GM12892 (cell line): ENCODE measurements at regions not wholly inside any gene's neighbourhood (a gene's known extent, or its start where the extent isn't known, plus 50 kb on each side); places are given as distances from the start of the nearest gene placed in this dataset.

Source experiments
- POLR2A ChIP-seq: IDR thresholded peaks from 2 replicates; pipeline ENCODE4 v1.6.1; 2011; ENCODE audit warnings: low read depth, low read length, control low read depth
- TAF1 ChIP-seq: IDR thresholded peaks from 2 replicates; pipeline ENCODE4 v1.6.1; 2011; ENCODE audit warnings: low read depth, mild to moderate bottlenecking, control low read depth, low read length, borderline replicate concordance

DNA sequence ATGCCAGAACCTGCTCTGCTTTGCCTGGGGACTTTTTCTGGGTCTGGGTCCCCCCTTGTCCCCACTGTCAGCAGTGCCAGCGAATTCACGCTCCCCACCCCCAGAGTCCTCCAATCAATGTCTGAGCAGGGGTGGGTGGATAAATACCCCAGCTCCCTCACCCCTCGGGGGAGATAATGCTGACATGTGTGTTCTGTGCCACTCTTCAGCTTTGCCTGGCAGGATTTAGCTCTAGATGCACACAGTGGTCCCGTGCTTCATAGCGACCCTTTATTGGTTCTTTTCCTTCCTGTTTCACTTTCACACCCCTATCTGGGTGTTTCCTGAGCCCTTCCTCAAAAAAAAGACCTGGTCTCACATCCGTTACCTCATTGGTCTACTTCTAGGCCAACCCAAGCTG lies 277.0 kb downstream of the NPIPA8 start:
- no peak for TF ChIP-seq POLR2A
- TF ChIP-seq TAF1 = no peak
